CD14-positive monocyte (primary cell): ENCODE measurements at regions not wholly inside any gene's neighbourhood (a gene's known extent, or its start where the extent isn't known, plus 50 kb on each side); places are given as distances from the start of the nearest gene placed in this dataset.

Experiments used
- DNase-seq, 3 donors: peaks; one replicate each; pipeline ENCODE4 v3.0.0-alpha.2; 2011 to 2022
- H2AFZ ChIP-seq: 2 replicates; pipeline ENCODE4 v1.6.0; 2012; ENCODE audit warnings: mild to moderate bottlenecking, low read depth, low read length, inconsistent platforms; ENCODE audit not compliant: insufficient read depth, poor library complexity, severe bottlenecking
- H3K27ac ChIP-seq, 2 donors: 1 replicate in 1 of 2; 2 replicates in 1 of 2; pipeline ENCODE4 v1.5.1; 2012 to 2013; ENCODE audit warnings: low read length in 2 of 2, control low read depth in 1 of 2, inconsistent platforms in 1 of 2, low read depth in 1 of 2, mild to moderate bottlenecking in 1 of 2
- H3K27me3 ChIP-seq, 2 donors: one replicate each; pipeline versions ENCODE4 v1.6.0 to v1.6.1; 2011 to 2013; ENCODE audit warnings: low read length in 2 of 2; ENCODE audit not compliant: control insufficient read depth in 2 of 2, insufficient read depth in 2 of 2
- H3K36me3 ChIP-seq, 2 donors: replicated peaks in 1 of 2; 1 replicate in 1 of 2; 2 replicates in 1 of 2; pipeline versions ENCODE4 v1.5.1 to v1.6.1; 2012 to 2013; ENCODE audit warnings: low read length in 2 of 2, control low read depth in 1 of 2, inconsistent platforms in 1 of 2, mild to moderate bottlenecking in 1 of 2; ENCODE audit not compliant: insufficient read depth in 2 of 2, control insufficient read depth in 1 of 2
- H3K4me1 ChIP-seq, 2 donors: 1 replicate in 1 of 2; 2 replicates in 1 of 2; pipeline versions ENCODE4 v1.5.1 to v1.6.1; 2012 to 2013; ENCODE audit warnings: low read length in 2 of 2, control low read depth in 1 of 2, inconsistent platforms in 1 of 2, mild to moderate bottlenecking in 1 of 2, moderate library complexity in 1 of 2; ENCODE audit not compliant: insufficient read depth in 2 of 2, control insufficient read depth in 1 of 2
- H3K4me2 ChIP-seq: replicated peaks from 2 replicates; pipeline ENCODE3; 2012; ENCODE audit warnings: low read length, moderate library complexity, mild to moderate bottlenecking; ENCODE audit not compliant: poor library complexity, severe bottlenecking; ENCODE audit errors: extremely low read depth
- H3K4me3 ChIP-seq, 3 experiments: fragments of 200-600 bp in 1 of 3; sonication (generic) in 1 of 3; replicated peaks in 1 of 3; 1 replicate in 2 of 3; 2 replicates in 1 of 3; pipeline ENCODE4 v1.5.1; 2011 to 2013; ENCODE audit warnings: low read length in 3 of 3, mild to moderate bottlenecking in 3 of 3, control low read depth in 2 of 3, low read depth in 2 of 3, inconsistent platforms in 1 of 3, moderate library complexity in 1 of 3
- H3K79me2 ChIP-seq: 2 replicates; pipeline ENCODE4 v1.6.0; 2012; ENCODE audit warnings: mild to moderate bottlenecking, control low read depth, inconsistent platforms, low read length, moderate library complexity; ENCODE audit not compliant: insufficient read depth
- H3K9ac ChIP-seq: 2 replicates; pipeline ENCODE4 v1.6.0; 2017; ENCODE audit warnings: low read length, mild to moderate bottlenecking; ENCODE audit not compliant: insufficient read depth, poor library complexity, severe bottlenecking
- H3K9me3 ChIP-seq, 2 donors: replicated peaks in 1 of 2; 1 replicate in 1 of 2; 2 replicates in 1 of 2; pipeline versions ENCODE4 v1.5.1 to v1.6.1; 2012 to 2013; ENCODE audit warnings: low read length in 2 of 2, control low read depth in 1 of 2; ENCODE audit not compliant: control insufficient read depth in 1 of 2, insufficient read depth in 1 of 2
- H4K20me1 ChIP-seq: 2 replicates; pipeline ENCODE4 v1.6.0; 2012; ENCODE audit warnings: mild to moderate bottlenecking, low read length, control low read depth, moderate library complexity; ENCODE audit not compliant: insufficient read depth
- H3K27ac Mint-ChIP-seq, 7 donors: one replicate each; pipeline ENCODE4 v1.8.0; 2020; ENCODE audit warnings: mild to moderate bottlenecking in 7 of 7, mixed read lengths in 7 of 7, moderate library complexity in 6 of 7, inconsistent platforms in 2 of 7
- H3K27me3 Mint-ChIP-seq, 3 donors: one replicate each; pipeline ENCODE4 v1.8.0; 2021 to 2022; ENCODE audit warnings: low read depth in 3 of 3, mild to moderate bottlenecking in 3 of 3, mixed read lengths in 3 of 3, moderate library complexity in 3 of 3, inconsistent platforms in 1 of 3
- H3K36me3 Mint-ChIP-seq, 2 donors: one replicate each; pipeline ENCODE4 v1.8.0; 2020; ENCODE audit warnings: mixed read lengths in 2 of 2, inconsistent platforms in 1 of 2, mild to moderate bottlenecking in 1 of 2
- H3K4me1 Mint-ChIP-seq: one replicate; pipeline ENCODE4 v1.8.0; 2020; ENCODE audit warnings: mild to moderate bottlenecking, mixed read lengths
- H3K4me3 Mint-ChIP-seq, 2 donors: one replicate each; pipeline ENCODE4 v1.8.0; 2020; ENCODE audit warnings: mild to moderate bottlenecking in 2 of 2, mixed read lengths in 2 of 2, moderate library complexity in 1 of 2
- H3K9me3 Mint-ChIP-seq, 7 donors: one replicate each; pipeline ENCODE4 v1.8.0; 2020 to 2022; ENCODE audit warnings: mixed read lengths in 7 of 7, mild to moderate bottlenecking in 6 of 7, moderate library complexity in 6 of 7, inconsistent platforms in 2 of 7
- CTCF ChIP-seq: fragments of 200-600 bp; IDR thresholded peaks from one replicate; pipeline ENCODE4 v1.8.0; 2022; ENCODE audit warnings: antibody characterized with exemption, mild to moderate bottlenecking
- WGBS: methylation state at CpG from one replicate; pipeline ENCODE4 v1.1.5; 2013; ENCODE audit warnings: missing lambda C conversion rate; ENCODE audit not compliant: insufficient coverage; 5-methylcytosine and 5-hydroxymethylcytosine counted together
- intact Hi-C, 2 donors: fragments of 100-400 bp; cut with micrococcal nuclease; formaldehyde crosslinking; loops; one replicate each; pipeline versions ENCODE4 v1.15.0 to v1.15.1; 2023

- intact Hi-C loops, result no loop called here
- Mint-ChIP-seq H3K36me3 (no peaks in the 10 kb centered on the region), H3K4me1 (no peaks in the 10 kb centered on the region), H3K27ac (no peak overlapping the region), H3K9me3 (peaks cover 2 to 10% (median 6%) of the 10 kb centered on the region in 7 donors), H3K27me3 (no peaks in the 10 kb centered on the region), H3K4me3 (no peak overlapping the region)
- Histone ChIP-seq H3K36me3 (no peaks in the 10 kb centered on the region), H3K4me3 (no peak overlapping the region), H3K79me2 (no peaks in the 10 kb centered on the region), H3K4me2 (no peak overlapping the region), H3K9ac (no peak overlapping the region), H3K4me1 (no peaks in the 10 kb centered on the region), H2AFZ (no peak overlapping the region), H4K20me1 (no peaks in the 10 kb centered on the region), H3K27ac (no peak overlapping the region), H3K9me3 (peaks cover 3 to 9% of the 10 kb centered on the region in 2 donors), H3K27me3 (no peaks in the 10 kb centered on the region)
- no peak for TF ChIP-seq CTCF
- no CpG with 5 or more reads among the region's 1 CpG for WGBS
- DNase-seq, result no peak
These were observed 247.4 kb downstream of the CD109 start for GRCh38 chr6:73943411-73943810.

- H3K4me1 ChIP-seq, result no peaks in the 10 kb centered on the region
- H3K4me3 ChIP-seq, result no peak overlapping the region
- H3K4me1 Mint-ChIP-seq, result no peaks in the 10 kb centered on the region
- no peaks in the 10 kb centered on the region for H3K36me3 ChIP-seq
- H3K79me2 ChIP-seq, result no peaks in the 10 kb centered on the region
- DNase-seq, result no peak
- H4K20me1 ChIP-seq, result no peaks in the 10 kb centered on the region
- H3K27ac Mint-ChIP-seq, result no peak overlapping the region
- TF ChIP-seq CTCF, result no peak
- H3K4me3 Mint-ChIP-seq, result no peak overlapping the region
- H3K4me2 ChIP-seq, result no peak overlapping the region
- H3K9ac ChIP-seq, result no peak overlapping the region
- peaks cover 3% of the 10 kb centered on the region in 2 donors for H3K9me3 ChIP-seq
- H3K27me3 ChIP-seq, result no peaks in the 10 kb centered on the region
- H3K27ac ChIP-seq, result no peak overlapping the region
- WGBS, result 100% methylated on average over 2 of the region's 3 CpGs
- H3K36me3 Mint-ChIP-seq, result no peaks in the 10 kb centered on the region
- intact Hi-C loops, result no loop called here
- no peaks in the 10 kb centered on the region for H3K27me3 Mint-ChIP-seq
- H2AFZ ChIP-seq, result no peak overlapping the region
- H3K9me3 Mint-ChIP-seq, result peaks cover 2 to 7% (median 3%) of the 10 kb centered on the region in 7 donors
These were observed 246.7 kb downstream of the CD109 start for GRCh38 chr6:73942592-73943186.
